Caco-2 (cell line): ENCODE measurements at regions not wholly inside any gene's neighbourhood (a gene's known extent, or its start where the extent isn't known, plus 50 kb on each side); places are given as distances from the start of the nearest gene placed in this dataset.
A peak's percentile ranks its signal among the peaks of the same experiment; 100 is the strongest.

ENCODE experiments used
- BruUV-seq: library from RNA; stranded (reverse); fragments of 400-500 nt; replicated peaks from 2 replicates; lab custom pipeline; 2021; lab: Mats Ljungman, UMichigan
- CTCF ChIA-PET: fragments of 300-600 bp; sonication (Branson Sonifier 250); formaldehyde crosslinking; loops from one replicate; lab custom pipeline; 2022; ENCODE audit warnings: antibody characterized with exemption; lab: Charles Lee
- POLR2A ChIA-PET: fragments of 300-600 bp; sonication (Branson Sonifier 250); formaldehyde crosslinking; loops from one replicate; lab custom pipeline; 2022; ENCODE audit warnings: antibody characterized with exemption; lab: Charles Lee
- DNase-seq, 2 experiments: peaks; one replicate each; pipeline versions ENCODE4 v3.0.0 to v3.0.0-alpha.2; 2020 to 2022
- H3K27me3 ChIP-seq: replicated peaks from 2 replicates; pipeline ENCODE4 v1.6.0; 2011; ENCODE audit warnings: low read length; ENCODE audit not compliant: control insufficient read depth, insufficient read depth
- H3K36me3 ChIP-seq: 2 replicates; pipeline ENCODE4 v1.5.1; 2011; ENCODE audit warnings: low read length; ENCODE audit not compliant: control insufficient read depth, insufficient read depth
- H3K4me1 ChIP-seq: fragments of 250-450 bp; sonication (Bioruptor Pico); 2 replicates; pipeline ENCODE4 v1.5.1; 2020; ENCODE audit warnings: mild to moderate bottlenecking
- H3K4me3 ChIP-seq: 2 replicates; pipeline ENCODE4 v1.5.1; 2011; ENCODE audit warnings: low read depth, mild to moderate bottlenecking, control low read depth, low read length
- H3K9me3 ChIP-seq: fragments of 250-450 bp; sonication (Bioruptor Pico); 2 replicates; pipeline ENCODE4 v1.5.1; 2020; ENCODE audit warnings: mild to moderate bottlenecking, moderate library complexity
- H3K27ac Mint-ChIP-seq: one replicate; pipeline ENCODE4 v1.8.0; 2022; ENCODE audit warnings: mixed read lengths; ENCODE audit not compliant: unreplicated experiment
- H3K27me3 Mint-ChIP-seq: one replicate; pipeline ENCODE4 v1.8.0; 2022; ENCODE audit warnings: mixed read lengths; ENCODE audit not compliant: insufficient read depth, unreplicated experiment
- H3K36me3 Mint-ChIP-seq: one replicate; pipeline ENCODE4 v1.8.0; 2022; ENCODE audit warnings: mild to moderate bottlenecking, mixed read lengths; ENCODE audit not compliant: insufficient read depth, unreplicated experiment
- H3K4me1 Mint-ChIP-seq: one replicate; pipeline ENCODE4 v1.8.0; 2022; ENCODE audit warnings: low read depth, mixed read lengths; ENCODE audit not compliant: unreplicated experiment
- H3K4me3 Mint-ChIP-seq: one replicate; pipeline ENCODE4 v1.8.0; 2022; ENCODE audit warnings: mild to moderate bottlenecking, moderate library complexity, mixed read lengths; ENCODE audit not compliant: unreplicated experiment
- H3K9me3 Mint-ChIP-seq: one replicate; pipeline ENCODE4 v1.8.0; 2022; ENCODE audit warnings: mixed read lengths; ENCODE audit not compliant: unreplicated experiment
- intact Hi-C: fragments of 100-400 bp; cut with micrococcal nuclease; formaldehyde crosslinking; loops from one replicate; pipeline ENCODE4 v1.10.0; 2022; ENCODE audit not compliant: unreplicated experiment
- TF ChIP-seq, protein P1 (sequence below), 2 experiments: fragments of 200-600 bp in 1 of 2; IDR thresholded peaks; 1 replicate in 1 of 2; 2 replicates in 1 of 2; pipeline versions ENCODE4 v1.5.1 to v1.8.0; 2011 to 2022; ENCODE audit warnings: antibody characterized with exemption in 1 of 2, control low read depth in 1 of 2, inconsistent platforms in 1 of 2, low read depth in 1 of 2, low read length in 1 of 2, mild to moderate bottlenecking in 1 of 2, moderate library complexity in 1 of 2; ENCODE audit not compliant: insufficient read depth in 1 of 2, severe bottlenecking in 1 of 2, unreplicated experiment in 1 of 2

DNA sequence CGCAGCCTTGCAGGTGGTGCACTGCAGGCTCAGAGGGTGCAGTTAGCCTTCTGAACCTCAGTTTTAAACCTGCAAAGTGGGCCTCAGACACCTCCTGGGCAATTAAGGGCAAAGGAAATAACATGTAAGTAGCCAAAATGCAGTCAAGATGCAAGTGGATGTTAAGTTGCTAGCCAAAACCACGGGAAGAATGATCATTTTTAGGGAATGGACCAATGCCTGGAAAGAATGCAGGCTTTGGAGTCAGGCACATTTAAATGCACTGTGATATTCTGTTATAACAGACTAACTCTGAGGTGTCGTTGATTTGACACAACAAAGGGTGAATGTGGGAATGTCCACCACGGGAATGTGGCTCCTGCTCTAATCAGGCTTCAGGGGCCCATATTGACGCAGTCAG lies 57.9 kb upstream of the PTGFRN start:
- Mint-ChIP-seq H3K36me3 (no peaks in the 10 kb centered on the region), H3K4me1 (peaks cover 34% of the 10 kb centered on the region)
- intact Hi-C loops: loop anchor here (10.0 kb wide), 1 partner anchor 203 kb away; no protein-coding TSS in a partner anchor

DNA sequence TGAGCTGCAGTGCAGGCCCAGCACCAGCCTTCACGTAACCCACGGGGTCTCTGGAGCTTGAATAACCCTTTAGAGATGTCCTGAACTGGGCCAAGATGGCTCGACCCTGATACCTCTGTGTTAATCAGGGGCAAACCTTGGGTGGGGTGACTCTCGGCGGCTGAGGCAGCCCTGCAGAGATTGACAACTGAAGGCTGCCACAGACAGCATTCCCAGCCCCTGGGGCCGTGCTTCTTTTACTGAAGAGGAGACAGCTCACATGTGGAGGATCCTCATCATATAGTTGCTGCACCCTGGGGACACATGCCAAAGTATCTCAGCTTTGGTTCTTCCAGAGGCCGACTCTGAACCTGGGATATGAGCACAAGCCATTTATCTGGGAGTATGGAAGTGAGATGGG lies 57.3 kb upstream of the PTGFRN start:
- H3K27ac Mint-ChIP-seq: peak overlapping the region; percentile 55
- TF ChIP-seq, protein P1, sequence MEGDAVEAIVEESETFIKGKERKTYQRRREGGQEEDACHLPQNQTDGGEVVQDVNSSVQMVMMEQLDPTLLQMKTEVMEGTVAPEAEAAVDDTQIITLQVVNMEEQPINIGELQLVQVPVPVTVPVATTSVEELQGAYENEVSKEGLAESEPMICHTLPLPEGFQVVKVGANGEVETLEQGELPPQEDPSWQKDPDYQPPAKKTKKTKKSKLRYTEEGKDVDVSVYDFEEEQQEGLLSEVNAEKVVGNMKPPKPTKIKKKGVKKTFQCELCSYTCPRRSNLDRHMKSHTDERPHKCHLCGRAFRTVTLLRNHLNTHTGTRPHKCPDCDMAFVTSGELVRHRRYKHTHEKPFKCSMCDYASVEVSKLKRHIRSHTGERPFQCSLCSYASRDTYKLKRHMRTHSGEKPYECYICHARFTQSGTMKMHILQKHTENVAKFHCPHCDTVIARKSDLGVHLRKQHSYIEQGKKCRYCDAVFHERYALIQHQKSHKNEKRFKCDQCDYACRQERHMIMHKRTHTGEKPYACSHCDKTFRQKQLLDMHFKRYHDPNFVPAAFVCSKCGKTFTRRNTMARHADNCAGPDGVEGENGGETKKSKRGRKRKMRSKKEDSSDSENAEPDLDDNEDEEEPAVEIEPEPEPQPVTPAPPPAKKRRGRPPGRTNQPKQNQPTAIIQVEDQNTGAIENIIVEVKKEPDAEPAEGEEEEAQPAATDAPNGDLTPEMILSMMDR (IDR thresholded peaks at IDR 0.05; ENCODE audit: insufficient read depth in 1 of 2, low read depth in 1 of 2, low read length in 1 of 2, severe bottlenecking in 1 of 2, unreplicated experiment in 1 of 2): no peak
- H3K36me3 ChIP-seq: no peaks in the 10 kb centered on the region
- no peak for DNase-seq
- no peaks in the 10 kb centered on the region for H3K27me3 ChIP-seq
- peaks cover 34% of the 10 kb centered on the region for H3K4me1 Mint-ChIP-seq
- intact Hi-C loops: loop anchor here (10.0 kb wide), 1 partner anchor 202 kb away; no protein-coding TSS in a partner anchor
- no peaks in the 10 kb centered on the region for H3K9me3 ChIP-seq
- no peaks in the 10 kb centered on the region for H3K36me3 Mint-ChIP-seq
- ChIA-PET POLR2A (no interaction called here), CTCF (no interaction called here)
- no TSS peak for BruUV-seq
- no peak overlapping the region for H3K4me3 Mint-ChIP-seq
- no peaks in the 10 kb centered on the region for H3K9me3 Mint-ChIP-seq
- no peaks in the 10 kb centered on the region for H3K27me3 Mint-ChIP-seq
- H3K4me1 ChIP-seq: peaks cover 24% of the 10 kb centered on the region
- H3K4me3 ChIP-seq: no peak overlapping the region

More for the DNA sequence above, 57.9 kb upstream of the PTGFRN start:
- H3K4me3 ChIP-seq: no peak overlapping the region
- no peaks in the 10 kb centered on the region for H3K9me3 ChIP-seq
- Mint-ChIP-seq H3K27ac (no peak overlapping the region), H3K4me3 (no peak overlapping the region), H3K9me3 (no peaks in the 10 kb centered on the region), H3K27me3 (no peaks in the 10 kb centered on the region)
- TF ChIP-seq, protein P1 (IDR thresholded peaks at IDR 0.05; ENCODE audit: insufficient read depth in 1 of 2, low read depth in 1 of 2, low read length in 1 of 2, severe bottlenecking in 1 of 2, unreplicated experiment in 1 of 2): no peak
- ChIA-PET POLR2A (no interaction called here), CTCF (no interaction called here)
- DNase-seq: no peak
- H3K27me3 ChIP-seq: no peaks in the 10 kb centered on the region
- no TSS peak for BruUV-seq
- no peaks in the 10 kb centered on the region for H3K36me3 ChIP-seq
- peaks cover 24% of the 10 kb centered on the region for H3K4me1 ChIP-seq

DNA sequence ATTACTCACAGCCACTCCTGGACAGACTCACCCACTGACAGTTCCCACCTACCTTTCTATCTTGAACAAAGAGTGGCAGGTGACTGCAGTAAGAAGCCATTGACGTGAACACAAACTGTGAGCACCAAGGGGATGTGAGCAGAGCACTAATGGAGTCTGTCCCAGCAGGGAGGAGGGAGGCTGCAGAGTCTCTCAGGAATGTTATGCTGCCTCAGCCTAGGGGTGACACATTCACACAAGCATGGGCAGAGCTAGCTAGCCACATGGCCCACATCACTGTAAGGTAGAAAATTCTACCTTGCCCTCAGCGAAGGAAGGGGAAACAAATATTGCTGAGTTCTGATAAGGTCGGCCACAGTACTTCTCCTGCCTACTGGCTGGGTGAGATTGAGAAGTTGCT lies 56.8 kb upstream of the PTGFRN start:
- no TSS peak for BruUV-seq
- DNase-seq: no peak
- no peak overlapping the region for H3K4me3 ChIP-seq
- no peaks in the 10 kb centered on the region for H3K36me3 ChIP-seq
- Mint-ChIP-seq H3K27me3 (no peaks in the 10 kb centered on the region), H3K27ac (peak overlapping the region; percentile 55), H3K4me3 (no peak overlapping the region), H3K4me1 (peaks cover 34% of the 10 kb centered on the region), H3K36me3 (no peaks in the 10 kb centered on the region), H3K9me3 (no peaks in the 10 kb centered on the region)
- ChIA-PET CTCF (interaction anchor here (1.1 kb wide), 2 partner anchors 49 to 278 kb away, joined by 3 read pairs; no protein-coding TSS in a partner anchor), POLR2A (interaction anchor here (0.5 kb wide), 2 partner anchors 20 to 283 kb away, joined by 3 to 4 read pairs; no protein-coding TSS in a partner anchor)
- no peaks in the 10 kb centered on the region for H3K27me3 ChIP-seq
- intact Hi-C loops: loop anchor here (10.0 kb wide), 1 partner anchor 202 kb away; no protein-coding TSS in a partner anchor
- TF ChIP-seq, protein P1 (IDR thresholded peaks at IDR 0.05; ENCODE audit: insufficient read depth in 1 of 2, low read depth in 1 of 2, low read length in 1 of 2, severe bottlenecking in 1 of 2, unreplicated experiment in 1 of 2): no peak
- H3K4me1 ChIP-seq: peaks cover 24% of the 10 kb centered on the region
- no peaks in the 10 kb centered on the region for H3K9me3 ChIP-seq
